ENCODE measurements at regions not wholly inside any gene's neighbourhood (a gene's known extent, or its start where the extent isn't known, plus 50 kb on each side); places are given as distances from the start of the nearest gene placed in this dataset.

GRCh38 chr4:55732864-55733263 lies 86.7 kb upstream of the EXOC1L start:
- TF ChIP-seq EP300 (conservative IDR thresholded peaks at IDR 0.05; ENCODE audit: poor library complexity, severe bottlenecking) (no peak), CTCF (IDR thresholded peaks at IDR 0.05; ENCODE audit: poor library complexity, severe bottlenecking) (no peak), POLR2AphosphoS5 (IDR thresholded peaks at IDR 0.05) (no peak)

Data from neural cell (in vitro differentiated cells).